H54 (cell line): ENCODE measurements at regions not wholly inside any gene's neighbourhood (a gene's known extent, or its start where the extent isn't known, plus 50 kb on each side); places are given as distances from the start of the nearest gene placed in this dataset.

ENCODE experiments used
- DNase-seq: peaks from one replicate; pipeline ENCODE4 v3.0.0; 2011; ENCODE audit warnings: low spot score, mixed read lengths; ENCODE audit not compliant: insufficient read length
- FAIRE-seq: peaks from 3 replicates; lab custom pipeline; 2011; peaks lifted over from hg19 to GRCh38; lab: Jason Lieb, UNC
- POLR2A ChIP-seq: IDR thresholded peaks from 2 replicates; pipeline ENCODE4 v1.6.1; 2011; ENCODE audit warnings: low read depth, mild to moderate bottlenecking, low read length

DNA sequence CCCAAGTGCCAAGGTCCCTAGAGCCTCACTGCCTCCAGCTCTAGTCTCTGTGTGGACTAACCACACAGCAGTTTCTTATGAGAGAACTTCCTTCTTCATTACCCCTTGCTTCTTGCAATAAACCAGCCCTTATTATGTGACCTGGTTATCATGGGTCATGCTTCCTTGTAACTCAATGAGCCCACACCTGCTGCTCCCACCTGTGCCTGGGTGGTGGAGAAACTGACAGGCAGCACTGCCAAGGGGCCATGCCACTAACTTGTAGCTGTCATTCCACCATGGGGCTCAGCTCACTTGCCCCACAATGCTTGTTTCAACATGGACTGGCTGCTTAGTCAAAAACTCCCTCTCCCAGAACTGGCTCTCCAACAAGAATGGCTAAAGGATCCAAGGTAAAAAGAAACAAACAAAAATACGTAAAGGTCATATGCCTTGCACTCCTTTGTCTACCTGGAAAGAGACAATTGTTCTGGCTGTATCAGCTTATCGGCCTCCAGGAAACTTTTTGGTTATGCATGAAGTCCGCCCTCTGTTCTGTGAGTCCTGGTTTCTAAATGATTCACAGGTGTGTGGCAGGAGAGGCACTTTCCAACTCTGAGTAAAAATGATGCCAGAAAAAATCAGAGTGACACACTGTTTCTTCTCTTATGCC lies 446.4 kb downstream of the COG6 start:
- no peak for FAIRE-seq
- DNase-seq, result no peak
- no peak for TF ChIP-seq POLR2A

DNA sequence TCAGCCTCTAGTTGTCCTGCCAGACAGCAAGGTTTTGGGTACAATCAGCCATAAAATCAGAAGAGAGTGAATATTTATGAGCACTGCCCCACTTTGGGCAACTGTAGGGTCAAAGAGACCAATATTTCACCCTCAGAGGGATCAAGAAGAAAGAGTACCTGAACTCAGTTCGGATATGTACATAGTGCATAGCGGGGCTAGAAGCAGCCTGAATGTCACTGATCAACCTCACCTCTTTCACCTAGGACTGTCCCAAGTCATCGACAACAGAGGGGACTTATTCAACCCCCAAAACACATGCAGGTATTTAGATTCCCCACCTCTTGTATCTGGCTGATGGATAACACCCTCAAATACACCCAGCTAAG lies 446.9 kb downstream of the COG6 start:
- FAIRE-seq (no peak), DNase-seq (no peak)
- no peak for TF ChIP-seq POLR2A

DNA sequence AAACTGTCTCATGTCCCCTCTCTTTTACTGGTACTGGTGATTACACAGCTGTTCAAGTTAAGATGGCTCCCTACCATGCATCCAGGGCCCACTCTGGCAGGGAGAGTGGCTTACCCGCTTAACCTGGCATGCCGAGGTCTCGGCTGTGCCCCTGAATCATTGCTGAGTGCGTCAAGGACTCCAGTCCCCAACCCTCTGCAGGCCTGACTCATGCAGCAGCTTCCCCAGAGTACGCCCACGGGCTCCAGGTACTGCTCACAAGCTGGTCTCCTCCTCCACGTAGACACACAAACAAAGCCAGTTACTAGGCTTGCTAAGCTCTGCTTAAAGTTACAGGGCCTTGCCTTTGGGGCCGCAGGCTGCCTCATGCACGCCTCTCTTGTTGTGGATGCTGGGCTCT lies 447.4 kb downstream of the COG6 start:
- TF ChIP-seq POLR2A, result no peak
- DNase-seq (peak; percentile 51), FAIRE-seq (peak; percentile 23)

DNA sequence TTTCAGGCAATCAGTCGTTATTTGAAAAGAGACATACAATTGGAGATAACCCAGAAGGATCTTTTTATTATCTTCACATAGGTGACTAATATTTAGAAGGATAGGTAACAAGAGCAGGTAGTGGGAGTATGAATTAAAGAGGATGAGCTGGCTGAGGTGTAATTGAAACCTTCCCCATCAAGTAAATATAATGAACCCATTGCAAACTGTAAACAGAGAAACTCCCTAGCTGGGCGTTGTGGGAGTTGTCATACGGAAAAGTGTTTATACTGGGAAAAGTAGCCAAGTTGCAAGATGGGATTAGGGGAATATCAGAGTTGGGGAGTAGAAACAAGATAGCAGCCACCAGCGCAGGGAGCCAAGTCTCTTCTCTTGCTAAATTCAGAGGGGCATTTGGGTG lies 448.4 kb downstream of the COG6 start:
- FAIRE-seq (no peak), DNase-seq (no peak)
- TF ChIP-seq POLR2A, result no peak

DNA sequence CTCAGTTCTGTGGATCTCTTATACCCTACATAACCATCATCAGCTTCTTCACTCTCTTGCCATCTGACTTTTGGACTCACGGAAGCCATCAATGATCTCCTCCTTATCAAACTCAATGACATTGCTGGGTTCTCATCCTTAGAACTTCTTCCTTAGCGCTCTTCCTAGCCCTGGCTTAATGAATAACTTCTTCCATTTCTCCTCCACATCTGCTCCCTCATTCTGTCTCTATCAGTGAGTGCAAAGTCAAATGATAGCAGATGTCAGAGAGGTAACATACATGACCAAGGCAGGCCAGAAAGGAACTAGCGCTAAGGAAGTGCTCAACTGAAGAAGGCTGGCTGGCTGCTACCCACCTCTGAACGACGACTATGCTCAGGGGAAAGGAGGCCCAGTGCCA lies 449.8 kb downstream of the COG6 start:
- DNase-seq (no peak), FAIRE-seq (no peak)
- TF ChIP-seq POLR2A, result no peak

DNA sequence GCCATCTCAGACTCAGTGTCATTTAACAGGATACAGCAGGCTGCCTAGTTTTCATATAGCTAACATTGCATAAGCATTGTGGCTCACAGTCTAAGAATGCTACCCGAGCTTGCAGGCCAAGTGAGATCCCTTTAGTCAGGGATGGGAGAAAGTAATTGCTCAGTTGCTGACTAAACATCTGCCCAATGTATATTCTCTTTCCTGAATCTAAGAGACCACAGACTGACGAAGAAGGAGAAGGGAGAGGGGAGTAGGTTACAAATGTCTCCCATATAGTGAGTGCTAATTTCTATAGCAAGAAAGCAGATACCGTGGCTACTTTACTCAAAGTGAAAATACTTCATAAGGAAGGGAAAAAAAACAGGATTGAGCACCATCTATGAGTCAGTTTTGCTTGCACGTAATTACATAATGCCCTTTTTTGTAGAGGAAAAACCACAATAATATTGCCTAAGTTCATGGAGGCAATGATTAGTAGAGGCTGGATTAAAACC lies 453.9 kb downstream of the COG6 start:
- DNase-seq (peak; percentile 32), FAIRE-seq (peak; percentile 86)
- TF ChIP-seq POLR2A, result no peak

DNA sequence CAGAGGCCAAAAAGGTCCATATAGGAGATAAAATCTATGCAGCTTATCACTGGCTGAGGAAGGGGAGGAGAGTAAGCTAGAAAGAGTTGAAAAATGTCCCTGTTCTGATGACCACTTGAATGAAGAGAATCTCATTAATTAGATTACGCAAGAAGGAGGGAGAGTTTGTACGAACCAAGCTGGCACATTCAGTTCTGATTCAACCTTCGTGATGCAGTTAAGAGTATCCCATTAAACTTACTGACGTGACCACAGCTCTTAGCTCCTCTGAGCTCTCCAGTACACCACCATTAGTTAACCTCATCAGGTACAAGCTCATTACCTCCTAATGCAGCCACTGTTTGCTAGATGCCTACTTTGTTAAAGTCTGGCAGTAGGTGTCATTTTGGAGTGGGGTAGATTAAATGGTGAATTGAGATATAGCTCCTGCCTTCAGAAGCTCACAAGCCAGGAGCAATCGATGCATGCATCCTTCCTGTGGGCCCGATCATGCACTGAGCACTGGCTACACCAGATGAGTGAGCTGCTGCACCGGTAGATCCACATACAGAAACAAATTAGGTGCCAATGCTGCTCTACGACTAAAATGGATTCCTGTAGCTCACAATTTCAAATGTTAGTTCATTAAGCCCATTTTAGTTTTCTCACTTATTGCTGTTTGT lies 458.3 kb downstream of the COG6 start:
- no peak for TF ChIP-seq POLR2A
- DNase-seq, result no peak
- FAIRE-seq, result no peak

DNA sequence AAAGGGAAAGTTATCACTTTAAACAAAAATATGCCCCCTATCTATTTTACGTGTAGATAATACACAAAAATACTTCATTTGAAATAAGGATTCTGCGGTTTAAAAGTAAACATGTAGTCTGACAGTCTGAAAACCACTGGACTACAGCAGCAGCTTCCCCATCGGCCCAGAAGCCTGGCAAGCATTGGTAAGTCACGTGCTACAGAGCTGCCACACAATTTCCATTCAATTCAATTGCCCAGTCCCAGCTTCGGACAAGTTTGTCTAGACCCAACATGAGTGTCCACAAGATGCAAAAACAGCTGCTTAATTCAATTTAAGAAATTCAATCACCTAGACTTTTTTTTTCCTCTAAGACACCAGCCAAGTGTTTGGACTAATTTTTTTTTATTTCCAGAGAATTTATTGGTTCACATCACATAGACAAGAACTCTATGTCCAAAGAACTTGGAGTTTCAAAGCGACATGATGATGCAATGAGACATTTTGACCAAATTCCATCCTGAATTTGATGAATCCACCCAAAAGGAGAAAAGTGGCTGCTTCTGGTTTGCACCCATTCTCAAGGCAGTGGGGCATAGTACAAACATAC lies 458.9 kb downstream of the COG6 start:
- DNase-seq (no peak), FAIRE-seq (no peak)
- no peak for TF ChIP-seq POLR2A

DNA sequence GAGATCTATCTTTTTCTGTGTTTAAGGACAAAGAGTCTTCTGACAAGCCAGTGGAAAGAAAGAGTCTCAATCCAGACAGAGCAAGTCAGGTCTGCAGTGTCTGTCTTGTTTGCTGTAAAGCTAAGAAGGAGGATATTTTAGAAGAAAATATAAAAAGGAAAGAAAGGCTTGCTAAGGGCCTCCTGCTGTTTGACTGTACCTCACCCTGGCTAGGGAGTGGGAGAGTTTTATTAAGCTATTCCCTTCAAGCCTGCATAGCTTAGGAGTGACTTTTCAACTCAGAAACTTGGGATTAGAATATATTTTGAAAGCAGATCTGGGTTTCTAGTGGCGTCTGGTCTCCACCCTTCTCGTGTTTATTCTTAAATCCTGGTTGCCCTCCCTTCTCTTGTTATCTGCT lies 460.0 kb downstream of the COG6 start:
- no peak for TF ChIP-seq POLR2A

DNA sequence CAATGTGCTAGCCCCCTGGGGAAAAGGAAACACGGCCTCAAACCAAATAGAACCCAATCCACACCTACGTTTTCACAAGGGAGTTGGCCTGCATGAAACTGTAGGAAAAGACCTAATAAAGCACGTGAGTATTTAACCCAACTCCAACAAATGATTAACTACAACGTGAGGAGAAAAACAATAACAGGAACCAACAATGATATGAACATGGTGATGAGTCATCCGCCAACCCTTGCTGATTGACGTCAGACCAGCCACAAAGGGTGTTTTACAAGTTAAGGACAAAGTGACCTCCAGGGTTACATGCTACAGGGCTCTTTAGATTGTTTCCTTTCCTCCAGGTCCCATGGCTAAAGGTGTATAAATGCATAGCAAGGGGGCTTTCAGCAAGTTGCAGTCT lies 460.5 kb downstream of the COG6 start:
- no peak for TF ChIP-seq POLR2A
- FAIRE-seq (peak; percentile 83), DNase-seq (peak; percentile 15)

More for the DNA sequence above, 460.0 kb downstream of the COG6 start:
- FAIRE-seq, result no peak
- DNase-seq, result no peak

DNA sequence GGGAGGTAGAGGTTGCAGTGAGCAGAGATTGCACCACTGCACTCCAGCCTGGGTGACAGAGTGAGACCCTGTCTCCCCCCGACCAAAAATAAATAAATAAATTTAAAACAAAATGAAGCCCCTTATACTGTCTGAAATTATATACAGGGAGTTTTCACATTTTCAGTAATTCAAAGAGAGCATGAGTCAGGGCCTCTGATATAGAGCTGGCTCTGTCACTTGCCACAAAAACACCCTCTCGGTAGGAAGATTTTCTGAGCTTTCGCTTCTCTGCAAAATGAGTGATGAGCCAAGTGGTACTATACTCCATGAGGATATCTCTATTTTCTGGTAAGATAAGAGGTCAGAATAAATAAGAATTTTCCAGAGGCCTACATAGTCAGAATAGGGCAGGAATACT lies 462.9 kb downstream of the COG6 start:
- no peak for TF ChIP-seq POLR2A
- no peak for FAIRE-seq
- DNase-seq, result no peak

DNA sequence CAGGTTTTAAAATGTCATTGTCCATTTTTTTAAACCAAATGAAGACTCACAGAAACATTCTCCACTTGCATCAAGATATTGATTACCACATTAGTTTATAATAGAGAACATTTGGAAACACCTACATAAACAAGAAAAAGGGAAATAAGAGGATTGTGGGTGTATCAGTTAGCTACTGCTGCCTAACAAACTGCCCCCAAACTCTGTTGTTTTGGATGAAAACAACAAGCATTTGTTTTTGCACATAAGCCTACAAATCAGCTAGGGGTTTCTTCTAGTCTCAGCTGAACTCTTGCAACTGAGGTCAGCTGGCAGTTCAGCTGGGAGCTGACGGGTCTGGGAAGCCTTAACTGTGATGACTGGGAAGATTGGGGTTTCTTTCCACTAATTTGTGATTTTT lies 464.4 kb downstream of the COG6 start:
- DNase-seq (no peak), FAIRE-seq (no peak)
- no peak for TF ChIP-seq POLR2A

DNA sequence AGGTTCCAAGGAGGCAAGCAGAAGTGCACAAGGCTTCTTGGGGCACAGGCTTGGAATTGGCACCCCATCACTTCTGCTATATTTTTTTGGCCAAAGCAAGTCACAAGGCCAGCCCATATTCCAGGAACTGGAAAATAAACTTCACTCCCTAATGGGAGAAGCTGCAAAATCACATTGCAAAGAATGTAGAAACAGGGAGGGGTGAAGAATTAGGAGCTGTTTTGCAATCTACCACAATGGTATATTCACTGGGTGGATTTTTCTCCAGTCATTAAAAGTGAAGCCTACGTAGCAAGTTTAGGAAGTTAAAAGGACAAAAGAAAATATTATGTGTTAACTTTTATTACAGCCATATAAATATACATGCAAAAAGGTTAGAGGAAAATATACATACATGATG lies 464.8 kb downstream of the COG6 start:
- no peak for FAIRE-seq
- no peak for TF ChIP-seq POLR2A
- DNase-seq, result no peak

DNA sequence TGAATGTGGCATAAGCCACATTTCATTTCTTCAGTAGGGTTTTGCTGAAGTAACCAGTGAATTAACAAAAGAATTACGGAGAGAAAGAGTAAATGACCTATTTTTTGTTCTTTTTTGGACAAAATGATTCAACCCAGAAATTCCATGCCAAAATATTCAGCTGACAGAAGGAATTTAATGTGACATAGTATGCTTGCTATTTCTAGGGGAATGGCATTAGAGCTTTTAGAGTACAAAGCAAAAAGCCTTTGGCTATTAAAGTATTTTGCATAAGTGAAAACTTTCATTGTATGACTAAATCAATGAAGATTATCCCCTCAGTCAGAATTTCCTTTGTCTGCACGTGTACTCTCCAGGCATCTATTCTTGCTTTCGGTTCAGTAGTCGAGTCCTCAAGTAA lies 465.3 kb downstream of the COG6 start:
- FAIRE-seq (no peak), DNase-seq (no peak)
- no peak for TF ChIP-seq POLR2A

DNA sequence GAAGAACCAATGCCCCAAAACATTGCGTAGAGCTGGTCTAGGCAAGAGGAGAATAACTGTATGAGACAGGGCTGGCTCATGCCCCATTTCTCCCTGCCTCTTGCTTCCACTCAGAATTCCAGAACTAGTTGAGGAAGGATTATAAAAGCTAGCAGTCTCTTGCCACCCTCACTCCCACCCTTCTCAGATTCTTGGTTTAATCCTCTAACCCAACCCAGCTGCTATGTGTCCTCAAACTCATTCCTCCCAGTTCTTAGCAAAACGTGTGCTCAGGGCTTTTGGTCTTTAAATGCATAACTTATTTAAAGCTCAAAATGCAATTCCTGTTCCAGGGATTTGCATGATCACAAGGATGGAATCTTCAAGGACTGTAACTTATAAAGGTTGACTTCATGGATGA lies 466.3 kb downstream of the COG6 start:
- DNase-seq (no peak), FAIRE-seq (no peak)
- no peak for TF ChIP-seq POLR2A
